Testis (tissue), 2 donors: ENCODE measurements at regions not wholly inside any gene's neighbourhood (a gene's known extent, or its start where the extent isn't known, plus 50 kb on each side); places are given as distances from the start of the nearest gene placed in this dataset.

ENCODE experiments used
- DNase-seq: peaks from one replicate; pipeline ENCODE4 v3.0.0-alpha.2; 2019
- H3K27ac ChIP-seq, 2 donors: fragments of 200-600 bp; sonication (generic); one replicate each; pipeline ENCODE4 v1.5.1; 2019
- H3K27me3 ChIP-seq: fragments of 200-600 bp; sonication (generic); one replicate; pipeline ENCODE4 v1.5.1; 2019
- H3K36me3 ChIP-seq: fragments of 200-600 bp; sonication (generic); one replicate; pipeline ENCODE4 v1.5.1; 2017; ENCODE audit warnings: low read depth; ENCODE audit errors: missing control alignments
- H3K4me1 ChIP-seq: fragments of 200-600 bp; sonication (generic); one replicate; pipeline ENCODE4 v1.5.1; 2019
- H3K4me3 ChIP-seq, 2 donors: fragments of 200-600 bp; sonication (generic); one replicate each; pipeline ENCODE4 v1.5.1; 2017 to 2019
- H3K9me3 ChIP-seq: fragments of 200-600 bp; sonication (generic); one replicate; pipeline ENCODE4 v1.5.1; 2017
- CTCF ChIP-seq, 3 experiments: fragments of 450-650 bp in 2 of 3; fragments of 200-600 bp in 1 of 3; sonication (generic) in 1 of 3; IDR thresholded peaks; one replicate each; pipeline ENCODE4 v1.5.1; 2016 to 2019; ENCODE audit warnings: antibody characterized with exemption in 3 of 3, mild to moderate bottlenecking in 2 of 3, moderate library complexity in 1 of 3
- POLR2A ChIP-seq: fragments of 450-650 bp; IDR thresholded peaks from one replicate; pipeline ENCODE4 v1.6.1; 2017; ENCODE audit warnings: antibody characterized with exemption, mild to moderate bottlenecking, moderate library complexity
- WGBS, 2 donors: methylation state at CpG; one replicate each; pipeline ENCODE4 v1.1.5; 2018; 5-methylcytosine and 5-hydroxymethylcytosine counted together
- intact Hi-C: fragments of 100-400 bp; cut with DNase I; formaldehyde crosslinking; loops from one replicate; pipeline ENCODE4 v1.15.1; 2023; ENCODE audit warnings: low total_unique reads

- Histone ChIP-seq H3K27me3 (no peaks in the 10 kb centered on the region), H3K9me3 (no peaks in the 10 kb centered on the region), H3K36me3 (no peaks in the 10 kb centered on the region), H3K4me1 (no peaks in the 10 kb centered on the region), H3K4me3 (no peak overlapping the region), H3K27ac (no peak overlapping the region)
- WGBS, 2 donors, result 73 to 84% methylated on average over 8 of the region's 8 CpGs
- no peak for TF ChIP-seq CTCF (IDR thresholded peaks at IDR 0.05)
- no peak for TF ChIP-seq POLR2A
- DNase-seq, result no peak
- intact Hi-C loops, result no loop called here
Measured at GRCh38 chr9:118091711-118092500, 387.7 kb downstream of the TLR4 start.

GRCh38 chr9:118094387-118094786 is 390.2 kb downstream of the TLR4 start:
- intact Hi-C loops, result no loop called here
- H3K27ac ChIP-seq, result no peak overlapping the region
- TF ChIP-seq CTCF (IDR thresholded peaks at IDR 0.05), result no peak
- no peak for TF ChIP-seq POLR2A

DNA sequence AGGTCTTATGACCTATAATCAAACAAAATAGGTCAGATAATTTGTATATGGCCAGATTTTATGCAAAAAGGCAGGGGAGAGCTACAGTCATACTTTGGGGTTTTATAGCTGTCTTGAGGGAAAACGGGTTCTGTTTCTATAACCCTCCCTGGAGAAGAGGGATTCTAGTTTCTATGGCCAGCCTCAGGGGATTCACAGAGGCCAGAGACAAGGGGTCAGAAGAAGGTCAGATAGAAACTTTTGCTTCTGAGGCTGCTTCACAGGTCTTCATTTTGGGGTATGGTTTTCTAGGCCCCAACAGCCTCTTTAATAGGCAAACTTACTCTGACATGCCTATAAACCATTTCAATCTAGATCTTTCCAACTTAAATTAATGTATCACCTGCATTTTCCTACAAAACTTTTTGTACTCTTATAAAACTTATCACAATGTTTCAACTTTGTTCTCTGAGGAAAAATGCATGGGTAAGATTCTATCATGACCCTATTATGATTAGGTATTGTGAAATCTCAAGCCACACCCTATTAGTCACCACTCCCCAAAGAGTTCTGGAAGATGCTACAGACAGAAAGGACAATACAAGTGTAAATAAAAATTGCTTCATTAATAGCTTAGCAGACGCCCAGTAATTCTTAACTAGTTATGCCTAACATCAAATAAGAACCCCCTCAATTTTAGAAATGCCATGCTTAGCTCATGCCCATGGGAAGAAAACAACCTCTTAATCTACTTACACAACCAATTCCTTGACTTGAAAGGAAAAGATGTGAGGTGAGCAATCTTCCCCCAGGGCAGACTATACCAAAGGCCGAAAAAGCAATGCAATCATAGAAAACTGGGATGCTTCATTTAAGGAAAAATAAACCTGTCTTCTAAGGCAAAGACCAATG is 396.6 kb downstream of the TLR4 start:
- Histone ChIP-seq H3K36me3 (no peaks in the 10 kb centered on the region), H3K4me1 (no peaks in the 10 kb centered on the region), H3K9me3 (no peaks in the 10 kb centered on the region), H3K4me3 (no peak overlapping the region), H3K27me3 (no peaks in the 10 kb centered on the region), H3K27ac (no peak overlapping the region)
- no peak for TF ChIP-seq POLR2A
- no peak for TF ChIP-seq CTCF (IDR thresholded peaks at IDR 0.05)
- intact Hi-C loops, result no loop called here
- 82 to 91% methylated on average over 3 of the region's 3 CpGs for WGBS, 2 donors
- no peak for DNase-seq

More at GRCh38 chr9:118094387-118094786, 390.2 kb downstream of the TLR4 start:
- no peaks in the 10 kb centered on the region for H3K9me3 ChIP-seq
- WGBS, 2 donors, result 88 to 92% methylated on average over 4 of the region's 4 CpGs
- no peak for DNase-seq
- no peak overlapping the region for H3K4me3 ChIP-seq
- no peaks in the 10 kb centered on the region for H3K27me3 ChIP-seq
- H3K4me1 ChIP-seq, result no peaks in the 10 kb centered on the region
- no peaks in the 10 kb centered on the region for H3K36me3 ChIP-seq

- H3K27ac ChIP-seq, result no peak overlapping the region
- intact Hi-C loops, result no loop called here
- no peak overlapping the region for H3K4me3 ChIP-seq
- H3K4me1 ChIP-seq, result no peaks in the 10 kb centered on the region
- no peak for TF ChIP-seq POLR2A
- TF ChIP-seq CTCF (IDR thresholded peaks at IDR 0.05), result no peak
- no peak for DNase-seq
- no peaks in the 10 kb centered on the region for H3K27me3 ChIP-seq
- no peaks in the 10 kb centered on the region for H3K36me3 ChIP-seq
- H3K9me3 ChIP-seq, result no peaks in the 10 kb centered on the region
Measured at GRCh38 chr9:118104363-118104762, 400.2 kb downstream of the TLR4 start.
